ENCODE measurements at regions not wholly inside any gene's neighbourhood (a gene's known extent, or its start where the extent isn't known, plus 50 kb on each side); places are given as distances from the start of the nearest gene placed in this dataset.
"Not testable (repeated sequence)": the region's sequence is repeated elsewhere in the genome, so short reads cannot be mapped to it uniquely, and the experiment has no call there.

- no peak for DNase-seq
These were observed 539.3 kb upstream of the CDH5 start for GRCh38 chr16:65827231-65827630.

- DNase-seq, result no peak
These were observed 541.2 kb upstream of the CDH5 start for GRCh38 chr16:65825191-65825856.

- no peak for DNase-seq
These were observed 544.3 kb upstream of the CDH5 start for GRCh38 chr16:65822148-65822547.

GRCh38 chr16:65819136-65819898, 547.2 kb upstream of the CDH5 start:
- no peak for DNase-seq

GRCh38 chr16:65817799-65818198, 548.7 kb upstream of the CDH5 start:
- no peak for DNase-seq

- DNase-seq, result no peak
These were observed 549.4 kb upstream of the CDH5 start for GRCh38 chr16:65817066-65817465.

- no peak for DNase-seq
These were observed 549.9 kb upstream of the CDH5 start for GRCh38 chr16:65816556-65816955.

GRCh38 chr16:65815707-65816106, 550.8 kb upstream of the CDH5 start:
- no peak for DNase-seq

GRCh38 chr16:65813879-65814278, 552.6 kb upstream of the CDH5 start:
- DNase-seq, result not testable (repeated sequence)

- no peak for DNase-seq
These were observed 556.9 kb upstream of the CDH5 start for GRCh38 chr16:65809627-65810026.

GRCh38 chr16:65808790-65809189, 557.7 kb upstream of the CDH5 start:
- no peak for DNase-seq

GRCh38 chr16:65807858-65808257, 558.6 kb upstream of the CDH5 start:
- DNase-seq, result no peak

- not testable (repeated sequence) for DNase-seq
These were observed 560.8 kb upstream of the CDH5 start for GRCh38 chr16:65805704-65806103.

GRCh38 chr16:65796481-65796880, 570.0 kb upstream of the CDH5 start:
- no peak for DNase-seq

- no peak for DNase-seq
These were observed 571.5 kb upstream of the CDH5 start for GRCh38 chr16:65794973-65795372.

GRCh38 chr16:65793781-65794180, 572.7 kb upstream of the CDH5 start:
- DNase-seq, result no peak

- DNase-seq, result no peak
These were observed 575.7 kb upstream of the CDH5 start for GRCh38 chr16:65790768-65791167.

GRCh38 chr16:65789161-65789945, 577.1 kb upstream of the CDH5 start:
- no peak for DNase-seq

GRCh38 chr16:65788434-65789140, 577.9 kb upstream of the CDH5 start:
- DNase-seq, result no peak

GRCh38 chr16:65787921-65788320, 578.6 kb upstream of the CDH5 start:
- DNase-seq, result no peak

- DNase-seq, result no peak
These were observed 579.6 kb upstream of the CDH5 start for GRCh38 chr16:65786916-65787315.

GRCh38 chr16:65783709-65784474, 582.6 kb upstream of the CDH5 start:
- DNase-seq, result no peak
